ENCODE measurements at regions not wholly inside any gene's neighbourhood (a gene's known extent, or its start where the extent isn't known, plus 50 kb on each side); places are given as distances from the start of the nearest gene placed in this dataset.

DNA sequence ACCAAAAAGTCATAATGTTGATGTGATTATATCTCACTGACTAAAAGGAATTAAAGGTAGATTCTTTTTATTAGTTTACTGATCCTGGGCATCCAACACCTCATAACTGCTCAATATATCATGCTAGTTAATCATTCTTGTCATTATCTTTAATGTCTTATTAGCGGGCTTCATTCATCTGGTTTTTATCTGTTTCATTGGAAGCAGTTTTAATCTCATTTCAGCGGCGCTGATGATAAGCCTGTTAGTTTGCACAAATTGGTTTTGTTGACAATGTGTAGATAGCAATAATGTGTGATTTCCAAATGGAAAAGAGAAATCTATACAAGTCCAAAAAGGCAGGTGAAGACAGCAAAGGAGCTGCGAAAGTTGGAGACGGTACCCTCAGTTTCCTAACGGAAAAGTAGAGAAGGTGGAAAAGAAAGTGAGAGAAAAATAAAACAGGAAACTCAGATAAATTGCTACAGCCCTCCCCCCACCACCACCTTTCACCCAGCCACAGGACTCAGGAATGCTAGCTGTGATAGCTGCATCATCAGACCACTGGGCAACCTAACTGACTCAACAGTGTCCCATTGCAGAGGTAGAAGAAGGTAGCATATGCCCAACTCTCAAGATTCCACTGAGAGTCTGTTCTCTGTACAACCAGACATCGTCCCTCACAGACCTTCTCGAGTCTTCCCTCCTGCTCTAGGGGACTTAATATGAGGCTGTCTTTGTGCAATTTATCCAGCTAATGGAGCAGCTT, 241.7 kb upstream of the CAMK1G start:
- no peak overlapping the region for H3K9ac ChIP-seq (ENCODE audit: low read length in 3 of 3)
- intact Hi-C loops (cut with DNase I): no loop called here
- FAIRE-seq (no peak), DNase-seq (no peak)
- no peaks in the 10 kb centered on the region for H3K27me3 ChIP-seq (ENCODE audit: control insufficient read depth, insufficient read depth, low read length)
- TF ChIP-seq, protein P1, sequence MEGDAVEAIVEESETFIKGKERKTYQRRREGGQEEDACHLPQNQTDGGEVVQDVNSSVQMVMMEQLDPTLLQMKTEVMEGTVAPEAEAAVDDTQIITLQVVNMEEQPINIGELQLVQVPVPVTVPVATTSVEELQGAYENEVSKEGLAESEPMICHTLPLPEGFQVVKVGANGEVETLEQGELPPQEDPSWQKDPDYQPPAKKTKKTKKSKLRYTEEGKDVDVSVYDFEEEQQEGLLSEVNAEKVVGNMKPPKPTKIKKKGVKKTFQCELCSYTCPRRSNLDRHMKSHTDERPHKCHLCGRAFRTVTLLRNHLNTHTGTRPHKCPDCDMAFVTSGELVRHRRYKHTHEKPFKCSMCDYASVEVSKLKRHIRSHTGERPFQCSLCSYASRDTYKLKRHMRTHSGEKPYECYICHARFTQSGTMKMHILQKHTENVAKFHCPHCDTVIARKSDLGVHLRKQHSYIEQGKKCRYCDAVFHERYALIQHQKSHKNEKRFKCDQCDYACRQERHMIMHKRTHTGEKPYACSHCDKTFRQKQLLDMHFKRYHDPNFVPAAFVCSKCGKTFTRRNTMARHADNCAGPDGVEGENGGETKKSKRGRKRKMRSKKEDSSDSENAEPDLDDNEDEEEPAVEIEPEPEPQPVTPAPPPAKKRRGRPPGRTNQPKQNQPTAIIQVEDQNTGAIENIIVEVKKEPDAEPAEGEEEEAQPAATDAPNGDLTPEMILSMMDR (IDR thresholded peaks at IDR 0.05; ENCODE audit: borderline replicate concordance, extremely low read depth, insufficient read depth): no peak
- no peaks in the 10 kb centered on the region for H3K36me3 ChIP-seq (ENCODE audit: control insufficient read depth in 2 of 3, insufficient read depth in 3 of 3, low read length in 3 of 3)
- H3K9me3 ChIP-seq (ENCODE audit: control insufficient read depth in 2 of 3, insufficient read depth in 1 of 3, low read length in 3 of 3): no peaks in the 10 kb centered on the region
- H3K27ac ChIP-seq (ENCODE audit: low read depth in 2 of 2, low read length in 2 of 2): no peak overlapping the region
- no peak overlapping the region for H3K4me3 ChIP-seq (ENCODE audit: low read length in 3 of 3)
- no peaks in the 10 kb centered on the region for H3K4me1 ChIP-seq (ENCODE audit: control insufficient read depth in 2 of 3, insufficient read depth in 2 of 3, low read depth in 1 of 3, low read length in 3 of 3)

DNA sequence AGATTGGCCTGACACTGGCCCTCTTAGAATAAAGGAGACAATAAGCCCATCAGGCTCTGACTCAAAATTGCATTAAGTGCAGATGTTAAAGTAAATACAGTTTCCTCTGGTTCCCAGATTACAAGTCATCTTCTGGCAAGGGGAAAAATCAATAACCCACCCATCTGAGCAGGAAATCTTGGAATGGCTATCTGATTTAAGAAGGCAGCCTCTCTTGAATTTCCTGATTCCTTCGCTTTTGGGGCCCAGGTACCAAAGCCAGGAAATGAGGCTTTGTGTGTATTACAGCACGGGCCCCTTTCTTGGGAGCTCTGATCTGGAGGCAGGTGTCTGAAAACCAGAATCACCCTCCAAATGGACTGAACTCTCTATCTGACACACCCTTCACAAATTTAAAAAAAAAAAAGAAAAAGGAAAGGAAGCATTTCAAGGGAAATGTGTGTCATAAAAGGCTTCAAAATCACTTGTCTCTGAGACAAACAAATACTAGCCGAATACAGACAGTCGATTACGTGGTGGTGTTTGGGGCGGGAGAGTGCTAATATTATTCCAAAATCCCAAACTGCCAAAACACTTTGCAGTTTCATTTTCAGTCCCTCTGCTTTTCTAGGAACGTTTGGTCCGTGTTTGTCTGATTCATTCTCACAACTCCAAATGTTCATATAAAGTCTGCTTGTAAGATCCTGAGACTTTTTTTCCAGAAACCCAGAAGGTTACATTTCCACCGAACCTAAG, 240.9 kb upstream of the CAMK1G start:
- H3K9me3 ChIP-seq (ENCODE audit: control insufficient read depth in 2 of 3, insufficient read depth in 1 of 3, low read length in 3 of 3): no peaks in the 10 kb centered on the region
- H3K4me3 ChIP-seq (ENCODE audit: low read length in 3 of 3): no peak overlapping the region
- TF ChIP-seq, protein P1 (IDR thresholded peaks at IDR 0.05; ENCODE audit: borderline replicate concordance, extremely low read depth, insufficient read depth): no peak
- no peak overlapping the region for H3K27ac ChIP-seq (ENCODE audit: low read depth in 2 of 2, low read length in 2 of 2)
- H3K9ac ChIP-seq (ENCODE audit: low read length in 3 of 3): no peak overlapping the region
- no peak for DNase-seq
- H3K4me1 ChIP-seq (ENCODE audit: control insufficient read depth in 2 of 3, insufficient read depth in 2 of 3, low read depth in 1 of 3, low read length in 3 of 3): no peaks in the 10 kb centered on the region
- no peaks in the 10 kb centered on the region for H3K36me3 ChIP-seq (ENCODE audit: control insufficient read depth in 2 of 3, insufficient read depth in 3 of 3, low read length in 3 of 3)
- no peak for FAIRE-seq
- intact Hi-C loops (cut with DNase I): no loop called here
- H3K27me3 ChIP-seq (ENCODE audit: control insufficient read depth, insufficient read depth, low read length): no peaks in the 10 kb centered on the region

DNA sequence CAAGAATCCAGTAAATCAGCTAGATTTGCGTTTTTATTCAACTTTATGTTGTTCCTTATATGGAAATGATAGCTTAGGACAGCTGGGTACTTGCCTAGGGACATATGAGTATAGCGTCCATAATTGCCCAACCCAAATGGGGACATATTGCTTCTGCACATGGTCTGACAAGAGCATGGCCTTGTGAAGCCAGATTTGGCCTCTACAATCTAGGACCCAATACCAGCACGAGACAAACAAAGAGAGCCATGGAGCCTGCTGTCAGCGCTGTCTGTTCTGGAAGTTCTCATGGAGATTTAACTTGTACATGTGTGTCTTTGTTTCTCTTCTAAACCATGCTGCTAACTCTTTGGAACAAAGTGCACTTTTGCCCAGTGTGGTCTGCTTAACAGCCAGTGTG, 240.0 kb upstream of the CAMK1G start:
- H3K9ac ChIP-seq (ENCODE audit: low read length in 3 of 3): no peak overlapping the region
- FAIRE-seq (no peak), DNase-seq (no peak)
- no peaks in the 10 kb centered on the region for H3K27me3 ChIP-seq (ENCODE audit: control insufficient read depth, insufficient read depth, low read length)
- H3K9me3 ChIP-seq (ENCODE audit: control insufficient read depth in 2 of 3, insufficient read depth in 1 of 3, low read length in 3 of 3): no peaks in the 10 kb centered on the region
- H3K36me3 ChIP-seq (ENCODE audit: control insufficient read depth in 2 of 3, insufficient read depth in 3 of 3, low read length in 3 of 3): no peaks in the 10 kb centered on the region
- intact Hi-C loops (cut with DNase I): no loop called here
- no peak overlapping the region for H3K4me3 ChIP-seq (ENCODE audit: low read length in 3 of 3)
- peaks cover 0 to under 1% (median 0%) of the 10 kb centered on the region in 3 donors for H3K4me1 ChIP-seq (ENCODE audit: control insufficient read depth in 2 of 3, insufficient read depth in 2 of 3, low read depth in 1 of 3, low read length in 3 of 3)
- TF ChIP-seq, protein P1 (IDR thresholded peaks at IDR 0.05; ENCODE audit: borderline replicate concordance, extremely low read depth, insufficient read depth): no peak
- no peak overlapping the region for H3K27ac ChIP-seq (ENCODE audit: low read depth in 2 of 2, low read length in 2 of 2)
